H1 (cell line): ENCODE measurements at regions not wholly inside any gene's neighbourhood (a gene's known extent, or its start where the extent isn't known, plus 50 kb on each side); places are given as distances from the start of the nearest gene placed in this dataset.

ENCODE experiments used
- CEBPB ChIP-seq: IDR thresholded peaks from 2 replicates; pipeline ENCODE4 v1.6.1; 2012; ENCODE audit warnings: low read depth, low read length
- CHD2 ChIP-seq: IDR thresholded peaks from 2 replicates; pipeline ENCODE4 v1.6.1; 2012; ENCODE audit warnings: low read length, improper control_type of control experiment
- EP300 ChIP-seq, 2 experiments: IDR thresholded peaks; 1 replicate in 1 of 2; 2 replicates in 1 of 2; pipeline ENCODE4 v1.6.1; 2011 to 2012; ENCODE audit warnings: low read depth in 2 of 2, low read length in 2 of 2, mild to moderate bottlenecking in 2 of 2, borderline replicate concordance in 1 of 2, inconsistent platforms in 1 of 2, moderate library complexity in 1 of 2
- EZH2 ChIP-seq: fragments of 200-600 bp; sonication (generic); IDR thresholded peaks from 2 replicates; pipeline ENCODE4 v1.7.1; 2012; ENCODE audit warnings: low read depth, mild to moderate bottlenecking, moderate library complexity, low read length, inconsistent platforms; ENCODE audit not compliant: severe bottlenecking
- JUN ChIP-seq: IDR thresholded peaks from 2 replicates; pipeline ENCODE4 v1.6.1; 2011; ENCODE audit warnings: low read depth, mild to moderate bottlenecking, improper control_type of control experiment, low read length
- POLR2A ChIP-seq, 2 experiments: IDR thresholded peaks; 1 replicate in 1 of 2; 2 replicates in 1 of 2; pipeline ENCODE4 v1.6.1; 2011; ENCODE audit warnings: low read depth in 2 of 2, low read length in 2 of 2, mild to moderate bottlenecking in 2 of 2; ENCODE audit errors: control extremely low read depth in 1 of 2
- RAD21 ChIP-seq, 2 experiments: IDR thresholded peaks in 1 of 2; conservative IDR thresholded peaks in 1 of 2; 2 replicates each; pipeline ENCODE4 v1.6.1; 2011; ENCODE audit warnings: low read depth in 2 of 2, low read length in 2 of 2, improper control_type of control experiment in 1 of 2, inconsistent platforms in 1 of 2, mild to moderate bottlenecking in 1 of 2, moderate library complexity in 1 of 2
- SAP30 ChIP-seq: fragments of 300-600 bp; sonication (generic); IDR thresholded peaks from 2 replicates; pipeline ENCODE4 v1.7.1; 2012; ENCODE audit warnings: low read length, moderate library complexity, mild to moderate bottlenecking, inconsistent platforms; ENCODE audit not compliant: insufficient read depth, insufficient replicate concordance
- SIRT6 ChIP-seq: IDR thresholded peaks from one replicate; pipeline ENCODE4 v1.7.1; 2012; ENCODE audit warnings: low read length, inconsistent platforms
- TF ChIP-seq, protein P1 (sequence below), 3 experiments: IDR thresholded peaks; 1 replicate in 2 of 3; 2 replicates in 1 of 3; pipeline versions ENCODE4 v1.5.1 to v1.6.1; 2011; ENCODE audit warnings: low read length in 3 of 3, mild to moderate bottlenecking in 3 of 3, inconsistent platforms in 2 of 3, low read depth in 1 of 3, moderate library complexity in 1 of 3; ENCODE audit not compliant: insufficient read depth in 1 of 3; ENCODE audit errors: control extremely low read depth in 1 of 3
- TF ChIP-seq, protein P2 (sequence below): IDR thresholded peaks from 2 replicates; pipeline ENCODE4 v1.6.1; 2012; ENCODE audit warnings: inconsistent platforms
- TF ChIP-seq, protein P3 (sequence below): IDR thresholded peaks from 2 replicates; pipeline ENCODE4 v1.6.1; 2011; ENCODE audit warnings: low read length, improper control_type of control experiment

DNA sequence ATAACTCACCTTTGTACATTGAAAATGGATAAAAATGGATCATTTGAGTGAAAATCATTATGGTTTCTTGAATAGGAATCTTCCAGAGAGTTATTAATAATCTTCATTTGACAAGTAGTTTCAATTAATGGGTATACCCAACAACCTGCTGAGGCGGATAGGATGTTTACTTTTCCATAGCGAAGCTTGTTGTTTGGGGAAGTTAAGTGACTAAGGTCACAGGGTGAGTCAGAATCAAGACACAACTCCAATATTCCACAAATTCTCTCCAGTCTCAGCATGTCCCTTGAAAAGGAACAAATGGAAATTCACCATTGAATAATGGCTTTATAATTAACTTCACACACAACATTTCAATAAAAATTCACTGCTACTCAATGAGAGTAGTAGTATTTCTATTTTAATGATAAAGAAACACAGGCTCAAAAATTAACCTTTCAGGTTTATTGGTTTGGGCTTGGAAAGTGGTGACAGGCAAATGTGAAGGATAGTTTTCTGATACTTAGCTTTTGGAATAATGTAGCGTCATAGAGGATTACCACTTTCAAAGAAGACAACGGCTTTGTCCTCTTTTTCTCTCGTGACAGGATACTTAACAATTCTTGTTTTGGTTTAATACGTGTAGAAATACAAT is 211.3 kb downstream of the GPD2 start:
- TF ChIP-seq CEBPB (no peak), SAP30 (no peak), CHD2 (no peak), RAD21 (IDR thresholded peaks at IDR 0.05 in 1 of 2, conservative IDR thresholded peaks at IDR 0.05 in 1 of 2; ENCODE audit: low read depth in 2 of 2, low read length in 2 of 2) (no peak), POLR2A (IDR thresholded peaks at IDR 0.05; ENCODE audit: control extremely low read depth in 1 of 2, low read depth in 2 of 2, low read length in 2 of 2) (no peak), EZH2 (no peak), SIRT6 (no peak), EP300 (IDR thresholded peaks at IDR 0.05; ENCODE audit: borderline replicate concordance in 1 of 2, low read depth in 2 of 2, low read length in 2 of 2) (no peak), JUN (no peak)
- TF ChIP-seq, protein P1, sequence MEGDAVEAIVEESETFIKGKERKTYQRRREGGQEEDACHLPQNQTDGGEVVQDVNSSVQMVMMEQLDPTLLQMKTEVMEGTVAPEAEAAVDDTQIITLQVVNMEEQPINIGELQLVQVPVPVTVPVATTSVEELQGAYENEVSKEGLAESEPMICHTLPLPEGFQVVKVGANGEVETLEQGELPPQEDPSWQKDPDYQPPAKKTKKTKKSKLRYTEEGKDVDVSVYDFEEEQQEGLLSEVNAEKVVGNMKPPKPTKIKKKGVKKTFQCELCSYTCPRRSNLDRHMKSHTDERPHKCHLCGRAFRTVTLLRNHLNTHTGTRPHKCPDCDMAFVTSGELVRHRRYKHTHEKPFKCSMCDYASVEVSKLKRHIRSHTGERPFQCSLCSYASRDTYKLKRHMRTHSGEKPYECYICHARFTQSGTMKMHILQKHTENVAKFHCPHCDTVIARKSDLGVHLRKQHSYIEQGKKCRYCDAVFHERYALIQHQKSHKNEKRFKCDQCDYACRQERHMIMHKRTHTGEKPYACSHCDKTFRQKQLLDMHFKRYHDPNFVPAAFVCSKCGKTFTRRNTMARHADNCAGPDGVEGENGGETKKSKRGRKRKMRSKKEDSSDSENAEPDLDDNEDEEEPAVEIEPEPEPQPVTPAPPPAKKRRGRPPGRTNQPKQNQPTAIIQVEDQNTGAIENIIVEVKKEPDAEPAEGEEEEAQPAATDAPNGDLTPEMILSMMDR (IDR thresholded peaks at IDR 0.05; ENCODE audit: control extremely low read depth in 1 of 3, insufficient read depth in 1 of 3, low read depth in 1 of 3, low read length in 3 of 3) = no peak
- TF ChIP-seq, protein P2, sequence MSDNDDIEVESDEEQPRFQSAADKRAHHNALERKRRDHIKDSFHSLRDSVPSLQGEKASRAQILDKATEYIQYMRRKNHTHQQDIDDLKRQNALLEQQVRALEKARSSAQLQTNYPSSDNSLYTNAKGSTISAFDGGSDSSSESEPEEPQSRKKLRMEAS = no peak
- TF ChIP-seq, protein P3, sequence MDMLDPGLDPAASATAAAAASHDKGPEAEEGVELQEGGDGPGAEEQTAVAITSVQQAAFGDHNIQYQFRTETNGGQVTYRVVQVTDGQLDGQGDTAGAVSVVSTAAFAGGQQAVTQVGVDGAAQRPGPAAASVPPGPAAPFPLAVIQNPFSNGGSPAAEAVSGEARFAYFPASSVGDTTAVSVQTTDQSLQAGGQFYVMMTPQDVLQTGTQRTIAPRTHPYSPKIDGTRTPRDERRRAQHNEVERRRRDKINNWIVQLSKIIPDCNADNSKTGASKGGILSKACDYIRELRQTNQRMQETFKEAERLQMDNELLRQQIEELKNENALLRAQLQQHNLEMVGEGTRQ = no peak
